ENCODE measurements at regions not wholly inside any gene's neighbourhood (a gene's known extent, or its start where the extent isn't known, plus 50 kb on each side); places are given as distances from the start of the nearest gene placed in this dataset.

GRCh38 chr20:21607971-21608725 is 94.3 kb upstream of the NKX2-2 start:
- DNase-seq (ENCODE audit: low spot score in 2 of 2): no peak
- no peak for ATAC-seq
- peaks cover 0 to 26% of the 10 kb centered on the region in 2 donors for H3K36me3 Mint-ChIP-seq
- no peak overlapping the region for H3K27ac Mint-ChIP-seq
- peaks cover 7 to 8% of the 10 kb centered on the region in 2 donors for H3K9me3 Mint-ChIP-seq

DNA sequence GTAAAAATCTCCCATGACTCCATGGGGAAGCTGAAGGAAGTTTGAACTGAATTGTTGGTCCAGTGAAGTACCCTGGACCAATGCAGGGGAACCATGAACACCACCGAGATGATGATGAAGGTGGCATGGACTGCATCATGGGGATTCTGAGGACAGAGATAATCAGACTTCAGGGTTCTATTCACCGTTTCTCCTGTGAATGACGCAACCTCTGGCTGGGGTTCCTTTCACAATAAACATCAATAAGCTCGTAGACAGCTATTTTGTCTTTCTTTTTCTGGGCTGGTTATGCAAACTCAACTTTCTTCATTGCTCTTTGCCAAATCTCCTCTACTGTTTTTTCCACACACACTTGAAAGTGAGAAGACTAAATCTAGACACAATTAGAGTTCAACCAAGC is 87.9 kb upstream of the NKX2-2 start:
- DNase-seq (ENCODE audit: low spot score in 2 of 2) (no peak), ATAC-seq (no peak)
- peaks cover 0 to 19% of the 10 kb centered on the region in 2 donors for H3K36me3 Mint-ChIP-seq
- peaks cover 18 to 22% of the 10 kb centered on the region in 2 donors for H3K9me3 Mint-ChIP-seq
- no peak overlapping the region for H3K27ac Mint-ChIP-seq

DNA sequence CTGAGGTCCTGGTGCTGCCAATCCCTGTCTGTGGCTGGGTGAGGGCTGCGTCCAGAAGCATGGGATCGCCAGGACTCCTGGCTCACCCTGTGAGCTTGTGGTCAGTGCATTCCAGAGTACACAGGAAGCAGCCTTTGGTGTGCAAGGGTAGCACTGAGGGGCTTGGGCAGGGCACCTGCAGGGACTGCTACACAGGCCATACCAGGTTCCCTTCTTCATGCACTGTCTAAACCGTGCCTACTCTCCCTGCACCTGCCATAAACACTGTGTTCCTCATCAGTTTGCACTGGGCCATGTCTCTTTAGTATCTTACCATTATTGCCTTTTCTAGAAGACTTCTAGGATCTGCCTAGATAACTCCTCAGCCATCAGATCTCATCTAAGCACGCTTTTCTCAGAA is 72.8 kb upstream of the NKX2-2 start:
- Mint-ChIP-seq H3K27ac (no peak overlapping the region), H3K9me3 (no peaks in the 10 kb centered on the region), H3K36me3 (no peaks in the 10 kb centered on the region)
- no peak for DNase-seq (ENCODE audit: low spot score in 2 of 2)
- no peak for ATAC-seq

DNA sequence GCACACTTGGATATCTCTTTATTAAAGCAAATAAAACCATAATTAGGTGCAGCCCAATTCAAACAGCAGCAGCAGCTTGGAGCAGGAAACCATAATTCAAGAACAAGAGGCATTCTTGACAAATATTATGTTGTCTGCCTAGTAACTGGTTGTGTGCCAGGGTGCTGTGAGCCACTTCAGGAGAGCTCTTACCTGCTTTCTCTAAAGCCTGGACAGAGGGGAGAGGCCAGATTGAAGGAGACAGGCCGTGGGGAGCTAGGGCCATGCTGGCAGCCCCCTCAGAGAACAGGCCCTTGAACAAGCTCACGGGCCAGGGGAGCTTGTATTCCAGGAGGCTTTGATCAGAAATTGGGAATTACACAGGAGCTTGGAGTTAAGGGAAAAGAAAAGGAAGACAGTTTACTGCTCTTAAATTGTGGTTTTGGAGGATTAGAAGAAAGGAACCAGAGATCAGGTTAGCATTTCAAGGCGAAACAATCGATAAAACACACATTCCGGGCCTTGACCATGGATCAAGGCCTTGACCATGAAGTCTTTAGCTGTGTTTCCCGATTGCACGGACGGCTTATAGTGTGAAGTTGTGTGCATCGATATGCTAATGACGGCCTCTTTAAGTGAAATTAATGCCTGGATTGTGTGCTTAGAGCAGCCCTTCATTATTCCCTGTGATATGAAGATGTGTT is 69.8 kb upstream of the NKX2-2 start:
- Mint-ChIP-seq H3K9me3 (no peaks in the 10 kb centered on the region), H3K36me3 (no peaks in the 10 kb centered on the region), H3K27ac (no peak overlapping the region)
- DNase-seq (ENCODE audit: low spot score in 2 of 2) (no peak), ATAC-seq (no peak)

DNA sequence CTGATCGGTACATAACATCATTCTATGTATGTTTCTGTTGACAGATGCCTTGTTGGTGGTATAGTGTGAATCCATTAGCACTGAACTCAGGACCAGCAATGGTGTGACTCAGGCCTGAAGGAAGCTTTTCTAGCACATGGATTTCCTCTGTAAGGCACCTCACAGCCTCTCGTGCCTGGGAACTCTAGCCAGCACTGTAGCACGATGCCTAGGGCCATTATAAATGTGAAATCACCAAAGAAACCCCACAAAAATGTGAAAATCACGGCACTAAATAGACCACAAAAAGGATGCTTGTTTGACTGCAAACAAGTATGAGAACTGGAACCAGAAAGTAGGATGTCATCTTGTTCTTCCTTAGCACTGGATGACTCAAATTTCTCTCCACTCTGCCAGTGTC is 63.7 kb upstream of the NKX2-2 start:
- H3K27ac Mint-ChIP-seq: no peak overlapping the region
- DNase-seq (ENCODE audit: low spot score in 2 of 2) (no peak), ATAC-seq (no peak)
- H3K36me3 Mint-ChIP-seq: no peaks in the 10 kb centered on the region
- no peaks in the 10 kb centered on the region for H3K9me3 Mint-ChIP-seq

- H3K27ac Mint-ChIP-seq: no peak overlapping the region
- H3K36me3 Mint-ChIP-seq: no peaks in the 10 kb centered on the region
- ATAC-seq: no peak
- DNase-seq (ENCODE audit: low spot score in 2 of 2): no peak
- H3K9me3 Mint-ChIP-seq: no peaks in the 10 kb centered on the region
These were observed 62.3 kb upstream of the NKX2-2 start for GRCh38 chr20:21575981-21576740.

DNA sequence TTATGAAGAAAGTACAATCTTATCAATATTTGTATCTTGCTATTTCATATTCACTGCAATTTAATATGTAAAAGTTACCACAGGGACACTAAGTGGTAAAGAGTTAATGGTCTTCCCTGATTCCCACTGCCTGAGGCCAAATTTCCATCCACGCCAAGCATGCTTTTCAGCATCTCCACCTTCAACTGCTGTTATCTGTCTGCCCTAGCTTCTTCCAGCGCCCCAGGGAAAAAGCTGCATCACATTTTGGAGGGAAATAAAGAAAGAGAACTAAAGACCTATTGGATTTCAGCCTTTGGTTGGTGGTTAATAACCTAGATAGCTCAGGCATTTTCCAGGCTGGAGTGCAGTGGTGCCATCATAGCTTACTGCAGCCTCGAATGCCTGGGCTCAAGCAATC is 61.3 kb upstream of the NKX2-2 start:
- Mint-ChIP-seq H3K36me3 (no peaks in the 10 kb centered on the region), H3K27ac (no peak overlapping the region), H3K9me3 (no peaks in the 10 kb centered on the region)
- DNase-seq (ENCODE audit: low spot score in 2 of 2) (no peak), ATAC-seq (no peak)

GRCh38 chr20:21574443-21574842 is 60.6 kb upstream of the NKX2-2 start:
- ATAC-seq (no peak), DNase-seq (ENCODE audit: low spot score in 2 of 2) (no peak)
- H3K36me3 Mint-ChIP-seq: no peaks in the 10 kb centered on the region
- H3K27ac Mint-ChIP-seq: no peak overlapping the region
- H3K9me3 Mint-ChIP-seq: no peaks in the 10 kb centered on the region

GRCh38 chr20:21573259-21573658 is 59.4 kb upstream of the NKX2-2 start:
- no peak overlapping the region for H3K27ac Mint-ChIP-seq
- H3K36me3 Mint-ChIP-seq: no peaks in the 10 kb centered on the region
- no peak for ATAC-seq
- H3K9me3 Mint-ChIP-seq: no peaks in the 10 kb centered on the region
- no peak for DNase-seq (ENCODE audit: low spot score in 2 of 2)

DNA sequence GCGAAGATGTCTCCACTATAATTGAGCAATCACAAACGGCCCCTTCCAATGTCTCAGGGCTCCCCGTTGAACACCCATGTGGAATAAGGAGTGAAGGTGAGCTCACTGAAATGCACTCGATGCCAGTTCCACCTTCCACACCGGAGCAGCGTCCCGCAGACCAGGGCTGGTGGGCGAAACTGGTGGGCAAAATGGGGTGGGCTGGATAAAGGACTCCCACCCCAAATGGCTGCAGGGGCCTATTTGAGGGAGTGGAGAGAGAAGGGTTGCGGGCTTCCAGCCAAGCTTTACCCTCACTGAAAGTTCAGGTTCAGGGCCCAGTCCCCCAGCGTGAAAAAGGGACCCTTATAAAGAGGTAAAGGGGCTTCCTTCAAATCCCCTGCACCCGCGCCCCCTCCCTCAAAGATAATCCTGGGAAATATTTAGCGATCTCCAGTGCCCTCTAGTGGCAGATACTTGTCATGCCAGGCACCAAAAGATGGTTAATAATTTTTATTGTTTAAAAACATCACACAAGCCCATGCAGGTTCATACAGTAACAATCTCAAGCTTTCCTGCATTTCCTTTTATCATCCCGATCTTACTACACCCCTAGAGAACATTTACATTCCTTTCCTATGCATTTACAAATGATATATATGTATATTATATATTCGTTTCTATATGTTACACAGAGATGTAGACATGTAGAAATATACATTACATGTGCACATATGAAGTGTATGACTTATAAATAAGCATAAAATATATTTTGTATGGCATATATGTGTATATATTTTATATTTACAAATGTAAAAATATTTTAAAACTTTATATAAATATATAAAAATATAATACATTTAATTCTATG is 58.2 kb upstream of the NKX2-2 start:
- Mint-ChIP-seq H3K36me3 (no peaks in the 10 kb centered on the region), H3K27ac (no peak overlapping the region), H3K9me3 (no peaks in the 10 kb centered on the region)
- DNase-seq (ENCODE audit: low spot score in 2 of 2) (no peak), ATAC-seq (no peak)

- Mint-ChIP-seq H3K9me3 (no peaks in the 10 kb centered on the region), H3K36me3 (no peaks in the 10 kb centered on the region), H3K27ac (no peak overlapping the region)
- DNase-seq (ENCODE audit: low spot score in 2 of 2) (no peak), ATAC-seq (no peak)
These were observed 56.6 kb upstream of the NKX2-2 start for GRCh38 chr20:21570285-21570992.

DNA sequence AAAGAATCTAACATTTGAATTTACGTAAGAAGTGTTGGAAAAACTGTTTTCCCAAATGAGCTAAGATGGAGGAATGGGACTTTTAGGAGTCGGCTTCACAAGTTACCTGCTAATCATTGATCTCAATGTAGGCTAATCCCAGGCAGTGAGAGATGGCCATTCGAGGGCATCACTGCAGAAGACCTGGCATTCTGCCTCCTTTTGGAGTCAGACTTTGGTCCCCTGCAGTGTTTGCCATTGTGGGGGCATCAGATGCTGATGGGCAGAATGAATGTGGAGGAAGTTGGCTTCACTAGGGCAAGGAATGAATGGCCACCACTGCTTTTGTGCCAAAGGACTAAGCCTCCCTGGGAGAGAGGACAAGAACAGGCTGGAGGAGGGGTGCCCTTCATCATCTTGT is 55.7 kb upstream of the NKX2-2 start:
- ATAC-seq (no peak), DNase-seq (ENCODE audit: low spot score in 2 of 2) (no peak)
- H3K36me3 Mint-ChIP-seq: no peaks in the 10 kb centered on the region
- no peak overlapping the region for H3K27ac Mint-ChIP-seq
- no peaks in the 10 kb centered on the region for H3K9me3 Mint-ChIP-seq

DNA sequence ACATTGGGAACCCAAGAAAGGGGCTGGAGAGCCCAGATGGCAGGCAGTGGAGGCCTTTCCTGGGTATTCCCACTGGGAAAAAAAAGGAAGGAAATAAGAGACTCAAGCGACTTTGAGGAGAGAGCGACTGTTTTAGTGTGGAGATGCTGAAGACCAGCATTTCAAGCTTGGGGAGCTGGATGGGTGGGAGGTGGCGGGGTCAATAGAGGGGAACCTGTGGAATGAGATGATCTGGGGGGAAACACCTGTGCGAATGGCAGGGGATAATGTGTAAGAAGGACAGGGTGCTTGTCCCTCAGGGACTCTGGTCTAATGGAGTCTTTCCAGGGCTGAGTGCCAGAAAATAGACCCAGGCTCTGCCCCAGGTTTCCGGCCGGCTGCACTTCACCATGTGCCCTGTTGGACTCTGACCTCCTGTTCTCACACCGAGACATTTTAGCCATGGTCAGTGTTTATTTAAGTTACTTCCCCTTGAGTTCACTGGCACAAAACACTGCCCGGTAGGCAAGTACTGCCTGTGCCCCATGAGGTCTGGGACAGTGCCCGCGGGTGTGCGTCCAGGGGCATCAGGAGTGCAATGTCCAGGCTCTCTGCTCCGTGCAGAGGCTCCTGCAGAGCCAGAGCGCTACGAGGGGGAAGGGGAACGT is 50.4 kb upstream of the NKX2-2 start:
- no peak overlapping the region for H3K27ac Mint-ChIP-seq
- no peak for DNase-seq (ENCODE audit: low spot score in 2 of 2)
- ATAC-seq: no peak
- H3K9me3 Mint-ChIP-seq: peaks cover 0 to 10% of the 10 kb centered on the region in 2 donors
- peaks cover 4 to 6% of the 10 kb centered on the region in 2 donors for H3K36me3 Mint-ChIP-seq
